PC-3 (cell line): ENCODE measurements at regions not wholly inside any gene's neighbourhood (a gene's known extent, or its start where the extent isn't known, plus 50 kb on each side); places are given as distances from the start of the nearest gene placed in this dataset.

Experiments
- ATAC-seq: fragments of 200-7000 bp; cut with Tn5 transposase; 2 replicates; pipeline ENCODE4 v1.9.1; 2020; ENCODE audit warnings: mild to moderate bottlenecking, moderate library complexity
- BruUV-seq: library from RNA; stranded (reverse); fragments of 400-500 nt; replicated peaks from 2 replicates; lab custom pipeline; 2021; lab: Mats Ljungman, UMichigan
- CTCF ChIA-PET: fragments of 300-600 bp; sonication (Branson Sonifier 250); formaldehyde crosslinking; loops from one replicate; lab custom pipeline; 2022; ENCODE audit warnings: antibody characterized with exemption; lab: Charles Lee
- POLR2A ChIA-PET: fragments of 300-600 bp; sonication (Branson Sonifier 250); formaldehyde crosslinking; loops from one replicate; lab custom pipeline; 2022; ENCODE audit warnings: antibody characterized with exemption; ENCODE audit not compliant: unreplicated experiment; lab: Charles Lee
- DNase-seq: peaks from one replicate; pipeline ENCODE4 v3.0.0-alpha.2; 2015
- H2AFZ ChIP-seq: fragments of 300-600 bp; sonication (generic); 2 replicates; pipeline ENCODE4 v1.6.0; 2016; ENCODE audit warnings: antibody characterized with exemption, low read length
- H3F3A ChIP-seq: fragments of 300-600 bp; sonication (generic); one replicate; pipeline ENCODE4 v1.6.0; 2017; ENCODE audit warnings: antibody characterized with exemption, low read length, control low read depth, mild to moderate bottlenecking; ENCODE audit not compliant: unreplicated experiment
- H3K27ac ChIP-seq: fragments of 300-600 bp; sonication (generic); 2 replicates; pipeline ENCODE4 v1.5.1; 2016; ENCODE audit warnings: mild to moderate bottlenecking, low read length
- H3K27me3 ChIP-seq: fragments of 300-600 bp; sonication (generic); 2 replicates; pipeline ENCODE4 v1.6.1; 2016; ENCODE audit warnings: low read length, mixed read lengths
- H3K36me3 ChIP-seq: fragments of 300-600 bp; sonication (generic); 2 replicates; pipeline ENCODE4 v1.6.1; 2016; ENCODE audit warnings: low read depth, mixed run types, low read length, mixed read lengths
- H3K4me1 ChIP-seq: fragments of 300-600 bp; sonication (generic); 2 replicates; pipeline ENCODE4 v1.5.1; 2016; ENCODE audit warnings: low read length; ENCODE audit not compliant: insufficient read depth
- H3K4me2 ChIP-seq: fragments of 300-600 bp; sonication (generic); 2 replicates; pipeline ENCODE4 v1.6.0; 2016; ENCODE audit warnings: low read length
- H3K4me3 ChIP-seq: fragments of 300-600 bp; sonication (generic); 2 replicates; pipeline ENCODE4 v1.5.1; 2016; ENCODE audit warnings: mild to moderate bottlenecking, low read length, mixed read lengths
- H3K79me2 ChIP-seq: fragments of 300-600 bp; sonication (generic); 2 replicates; pipeline ENCODE4 v1.6.1; 2017; ENCODE audit warnings: low read length, mixed read lengths
- H3K9ac ChIP-seq: fragments of 300-600 bp; sonication (generic); 2 replicates; pipeline ENCODE4 v1.6.0; 2016; ENCODE audit warnings: mild to moderate bottlenecking, low read length
- H3K9me2 ChIP-seq: fragments of 300-600 bp; sonication (generic); replicated peaks from 2 replicates; pipeline ENCODE4 v1.6.1; 2016; ENCODE audit warnings: mixed run types, low read length, mixed read lengths
- H3K9me3 ChIP-seq: fragments of 300-600 bp; sonication (generic); 2 replicates; pipeline ENCODE4 v1.6.1; 2016; ENCODE audit warnings: low read length, mixed read lengths
- H4K20me1 ChIP-seq: fragments of 300-600 bp; sonication (generic); 2 replicates; pipeline ENCODE4 v1.6.1; 2016; ENCODE audit warnings: low read length, mixed read lengths
- EZH2 ChIP-seq: fragments of 300-600 bp; sonication (generic); IDR thresholded peaks from one replicate; pipeline ENCODE4 v1.6.1; 2017; ENCODE audit warnings: antibody characterized with exemption, mild to moderate bottlenecking, low read length; ENCODE audit not compliant: unreplicated experiment
- EZH2phosphoT487 ChIP-seq: fragments of 300-600 bp; sonication (generic); IDR thresholded peaks from 2 replicates; pipeline ENCODE4 v1.6.1; 2018; ENCODE audit warnings: mild to moderate bottlenecking, antibody characterized with exemption, low read length, borderline replicate concordance
- intact Hi-C: fragments of 100-400 bp; cut with micrococcal nuclease; formaldehyde crosslinking; loops from 2 replicates; pipeline ENCODE4 v1.9.0; 2023
- TF ChIP-seq, protein P1 (sequence below): fragments of 300-600 bp; sonication (generic); conservative IDR thresholded peaks from 2 replicates; pipeline ENCODE4 v1.5.1; 2017; ENCODE audit warnings: antibody characterized with exemption, low read depth, mild to moderate bottlenecking, low read length

- Histone ChIP-seq H2AFZ (no peak overlapping the region), H3K4me3 (no peak overlapping the region), H3F3A (no peaks in the 10 kb centered on the region), H3K36me3 (no peaks in the 10 kb centered on the region), H3K4me2 (no peak overlapping the region), H3K9me2 (no peaks in the 10 kb centered on the region), H4K20me1 (no peaks in the 10 kb centered on the region), H3K9me3 (no peaks in the 10 kb centered on the region), H3K4me1 (no peaks in the 10 kb centered on the region), H3K27ac (no peak overlapping the region), H3K79me2 (no peaks in the 10 kb centered on the region), H3K9ac (no peak overlapping the region), H3K27me3 (no peaks in the 10 kb centered on the region)
- TF ChIP-seq EZH2phosphoT487 (no peak), EZH2 (no peak)
- TF ChIP-seq, protein P1, sequence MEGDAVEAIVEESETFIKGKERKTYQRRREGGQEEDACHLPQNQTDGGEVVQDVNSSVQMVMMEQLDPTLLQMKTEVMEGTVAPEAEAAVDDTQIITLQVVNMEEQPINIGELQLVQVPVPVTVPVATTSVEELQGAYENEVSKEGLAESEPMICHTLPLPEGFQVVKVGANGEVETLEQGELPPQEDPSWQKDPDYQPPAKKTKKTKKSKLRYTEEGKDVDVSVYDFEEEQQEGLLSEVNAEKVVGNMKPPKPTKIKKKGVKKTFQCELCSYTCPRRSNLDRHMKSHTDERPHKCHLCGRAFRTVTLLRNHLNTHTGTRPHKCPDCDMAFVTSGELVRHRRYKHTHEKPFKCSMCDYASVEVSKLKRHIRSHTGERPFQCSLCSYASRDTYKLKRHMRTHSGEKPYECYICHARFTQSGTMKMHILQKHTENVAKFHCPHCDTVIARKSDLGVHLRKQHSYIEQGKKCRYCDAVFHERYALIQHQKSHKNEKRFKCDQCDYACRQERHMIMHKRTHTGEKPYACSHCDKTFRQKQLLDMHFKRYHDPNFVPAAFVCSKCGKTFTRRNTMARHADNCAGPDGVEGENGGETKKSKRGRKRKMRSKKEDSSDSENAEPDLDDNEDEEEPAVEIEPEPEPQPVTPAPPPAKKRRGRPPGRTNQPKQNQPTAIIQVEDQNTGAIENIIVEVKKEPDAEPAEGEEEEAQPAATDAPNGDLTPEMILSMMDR, result no peak
- BruUV-seq, result no TSS peak
- ATAC-seq (no peak), DNase-seq (no peak)
- ChIA-PET POLR2A (no interaction called here), CTCF (no interaction called here)
- intact Hi-C loops, result no loop called here
These were observed 140.7 kb downstream of the HTR1B start for GRCh38 chr6:77322604-77323003.

- H3K4me1 ChIP-seq, result no peaks in the 10 kb centered on the region
- H3K79me2 ChIP-seq, result no peaks in the 10 kb centered on the region
- no peaks in the 10 kb centered on the region for H3F3A ChIP-seq
- no peak overlapping the region for H3K4me2 ChIP-seq
- no peak for DNase-seq
- H3K36me3 ChIP-seq, result no peaks in the 10 kb centered on the region
- no peak overlapping the region for H3K4me3 ChIP-seq
- ATAC-seq, result no peak
- no peaks in the 10 kb centered on the region for H4K20me1 ChIP-seq
- no peak overlapping the region for H3K9ac ChIP-seq
- no peak overlapping the region for H2AFZ ChIP-seq
- ChIA-PET POLR2A (no interaction called here), CTCF (no interaction called here)
- intact Hi-C loops, result no loop called here
- no peaks in the 10 kb centered on the region for H3K27me3 ChIP-seq
- TF ChIP-seq EZH2phosphoT487 (no peak), EZH2 (no peak)
- TF ChIP-seq, protein P1, result no peak
- no peaks in the 10 kb centered on the region for H3K9me2 ChIP-seq
- no peaks in the 10 kb centered on the region for H3K9me3 ChIP-seq
- no TSS peak for BruUV-seq
- H3K27ac ChIP-seq, result no peak overlapping the region
These were observed 145.0 kb downstream of the HTR1B start for GRCh38 chr6:77318256-77318655.

DNA sequence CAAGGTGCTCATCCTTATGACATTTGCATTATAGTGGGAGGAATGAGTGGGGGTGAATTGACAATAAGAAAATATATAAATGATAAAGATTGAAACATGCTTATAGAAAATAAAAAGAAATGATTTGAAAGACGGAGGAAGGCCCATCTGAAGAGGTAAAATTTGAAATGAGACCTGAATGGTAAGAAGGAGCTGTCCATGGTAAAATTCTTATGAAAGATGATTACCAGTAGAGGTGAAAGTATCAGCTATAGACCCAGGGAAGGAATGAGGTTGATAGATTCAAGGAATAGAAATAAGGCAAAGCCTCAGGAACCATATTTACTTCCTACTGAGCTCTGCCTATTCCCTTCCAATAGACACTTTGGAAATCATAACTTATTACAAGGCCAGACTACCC is 149.7 kb downstream of the HTR1B start:
- no TSS peak for BruUV-seq
- Histone ChIP-seq H3K27ac (no peak overlapping the region), H3K4me1 (no peaks in the 10 kb centered on the region), H3F3A (no peaks in the 10 kb centered on the region), H2AFZ (no peak overlapping the region), H3K27me3 (no peaks in the 10 kb centered on the region), H3K9ac (no peak overlapping the region), H3K4me3 (no peak overlapping the region), H3K4me2 (no peak overlapping the region), H3K9me3 (no peaks in the 10 kb centered on the region), H3K79me2 (no peaks in the 10 kb centered on the region), H4K20me1 (no peaks in the 10 kb centered on the region), H3K9me2 (no peaks in the 10 kb centered on the region), H3K36me3 (no peaks in the 10 kb centered on the region)
- ChIA-PET POLR2A (no interaction called here), CTCF (no interaction called here)
- no peak for TF ChIP-seq EZH2phosphoT487
- TF ChIP-seq, protein P1, result no peak
- no peak for TF ChIP-seq EZH2
- intact Hi-C loops, result no loop called here
- DNase-seq, result no peak
- no peak for ATAC-seq
